ENCODE measurements at regions not wholly inside any gene's neighbourhood (a gene's known extent, or its start where the extent isn't known, plus 50 kb on each side); places are given as distances from the start of the nearest gene placed in this dataset.
"Not testable (repeated sequence)": the region's sequence is repeated elsewhere in the genome, so short reads cannot be mapped to it uniquely, and the experiment has no call there.

GRCh38 chrX:122913764-122914163 is 270.3 kb upstream of the GRIA3 start:
- DNase-seq (ENCODE audit: low read depth) = no peak

GRCh38 chrX:122914256-122914655 is 269.8 kb upstream of the GRIA3 start:
- DNase-seq (ENCODE audit: low read depth) = no peak

- no peak for DNase-seq (ENCODE audit: low read depth)
Measured at GRCh38 chrX:122934131-122934530, 249.9 kb upstream of the GRIA3 start.

DNA sequence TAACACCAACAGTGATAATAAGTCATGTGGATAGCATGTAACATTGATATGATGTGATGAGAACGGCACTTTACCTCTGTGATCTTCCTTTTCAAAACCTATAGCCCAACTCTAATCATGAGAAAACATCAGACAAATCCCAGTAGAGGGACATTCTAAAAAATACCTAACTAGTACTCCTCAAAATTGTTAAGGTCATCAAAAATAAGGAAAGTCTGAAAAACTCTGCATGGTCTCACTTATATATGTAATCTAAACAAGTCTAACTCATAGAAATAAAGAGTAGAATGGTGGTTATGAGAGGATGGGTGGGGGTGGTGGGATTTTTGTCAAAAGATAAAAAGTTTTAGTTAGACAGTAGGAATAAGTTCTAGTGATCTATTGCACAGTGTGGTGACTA is 243.9 kb upstream of the GRIA3 start:
- no peak for DNase-seq (ENCODE audit: low read depth)

GRCh38 chrX:122941806-122942205 is 242.3 kb upstream of the GRIA3 start:
- no peak for DNase-seq (ENCODE audit: low read depth)

DNA sequence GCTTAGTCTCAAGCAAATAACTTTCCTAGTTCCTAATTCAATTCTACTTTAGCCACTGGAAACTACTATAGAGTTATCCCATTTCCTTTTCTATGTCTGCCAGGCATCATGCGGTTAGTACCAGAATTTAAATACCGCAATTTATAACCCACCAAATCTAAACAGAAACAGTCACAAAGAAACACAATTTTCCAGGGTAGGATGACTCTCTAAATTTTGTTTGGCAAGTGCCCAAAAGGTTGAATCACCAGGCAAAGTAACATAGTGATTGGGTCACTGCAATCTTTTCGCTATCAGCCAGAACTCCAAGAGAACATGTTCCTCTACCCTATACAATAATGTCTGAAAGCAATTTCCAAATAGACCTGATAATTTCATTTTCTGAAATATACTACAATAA is 240.2 kb upstream of the GRIA3 start:
- DNase-seq (ENCODE audit: low read depth) = no peak

DNA sequence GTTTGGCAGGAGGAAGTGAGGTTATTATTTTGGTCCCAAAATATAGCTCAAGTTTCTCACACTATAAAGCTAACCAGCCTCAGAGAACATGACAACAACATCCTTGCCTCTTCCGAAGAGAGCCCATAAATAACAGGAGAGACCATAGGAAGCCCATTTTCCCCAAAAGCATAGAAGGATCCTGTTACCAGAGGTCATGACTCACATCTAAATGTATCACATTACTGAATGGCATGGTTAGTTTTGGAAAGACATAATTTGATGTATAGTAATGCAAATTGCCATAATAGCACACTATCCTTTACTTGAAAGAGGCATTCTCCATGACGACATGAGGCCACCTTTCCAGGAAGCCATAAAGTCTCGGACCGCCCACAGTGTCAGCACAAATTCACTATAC is 238.8 kb upstream of the GRIA3 start:
- DNase-seq (ENCODE audit: low read depth) = no peak

DNA sequence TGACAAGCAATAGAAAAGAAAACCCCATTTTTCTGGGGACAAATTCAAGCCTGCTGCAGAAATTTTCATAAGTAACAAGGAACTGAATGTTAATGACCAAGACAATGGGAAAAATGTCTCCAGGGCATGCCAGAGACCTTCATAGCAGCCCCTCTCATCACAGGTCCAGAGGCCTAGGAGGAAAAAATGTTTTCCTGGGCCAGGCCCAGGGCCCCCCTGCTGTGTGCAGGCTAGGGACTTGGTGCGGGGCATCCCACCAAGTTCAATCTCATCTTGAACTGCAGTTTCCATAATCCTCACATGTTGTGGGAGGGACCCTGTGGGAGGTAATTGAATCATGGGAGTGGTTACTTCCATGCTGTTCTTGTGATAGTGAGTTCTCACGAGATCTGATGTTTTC is 211.5 kb upstream of the GRIA3 start:
- DNase-seq (ENCODE audit: low read depth) = no peak

DNA sequence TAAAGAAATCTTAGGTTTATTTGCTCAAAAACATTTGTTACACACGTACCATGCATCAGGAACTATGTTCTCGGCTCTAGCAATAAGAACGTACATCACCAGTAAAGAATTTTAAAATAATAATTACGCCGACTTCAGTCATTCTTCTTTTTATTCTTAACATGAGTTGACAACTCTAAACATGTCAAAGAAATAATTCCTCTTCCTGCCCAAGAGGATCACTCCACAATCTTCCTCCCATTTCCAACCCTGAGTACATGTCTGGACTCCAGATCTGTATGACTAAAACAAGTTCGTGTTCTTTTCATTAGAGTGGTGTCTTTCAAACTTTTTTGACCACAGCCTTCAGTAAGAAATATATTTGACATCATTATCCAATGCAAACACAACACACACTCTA is 201.6 kb upstream of the GRIA3 start:
- no peak for DNase-seq (ENCODE audit: low read depth)

DNA sequence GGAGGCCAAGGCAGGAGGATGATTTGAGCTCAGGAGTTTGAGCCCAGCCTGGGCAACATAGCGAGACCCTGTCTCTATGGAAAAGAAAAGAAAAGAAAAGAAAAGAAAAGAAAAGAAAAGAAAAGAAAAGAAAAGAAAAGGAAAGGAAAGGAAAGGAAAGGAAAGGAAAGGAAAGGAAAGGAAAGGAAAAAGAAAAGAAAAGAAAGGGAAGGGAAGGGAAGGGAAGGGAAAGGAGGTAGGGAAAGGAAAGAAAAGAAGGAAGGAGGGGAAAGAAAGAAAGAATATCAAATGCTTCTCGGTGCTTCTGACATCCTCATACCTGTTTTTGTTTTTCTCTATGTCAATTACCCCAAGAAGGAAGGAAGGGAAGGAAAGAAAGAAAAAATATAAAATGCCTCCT is 181.2 kb upstream of the GRIA3 start:
- DNase-seq (ENCODE audit: low read depth) = not testable (repeated sequence)

- DNase-seq (ENCODE audit: low read depth) = no peak
Measured at GRCh38 chrX:123013141-123013540, 170.9 kb upstream of the GRIA3 start.

DNA sequence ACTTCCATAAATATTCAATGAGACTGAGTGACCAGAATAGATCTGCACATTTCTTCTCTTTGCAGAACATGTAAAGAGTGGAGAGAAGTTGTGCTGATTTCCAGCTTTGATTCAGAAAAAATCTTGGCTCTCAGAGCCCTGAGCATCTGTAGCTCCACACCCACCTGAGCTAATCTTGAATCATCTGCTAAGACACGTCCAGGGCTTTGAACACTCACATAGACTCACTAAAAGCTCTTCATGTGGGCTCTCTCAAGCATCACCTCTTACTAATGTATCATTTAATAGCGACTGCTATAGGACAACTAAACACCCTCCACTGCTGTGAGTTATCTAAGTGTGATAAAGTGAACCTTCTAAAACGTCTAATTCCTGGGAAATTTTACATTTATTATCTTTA is 147.7 kb upstream of the GRIA3 start:
- DNase-seq (ENCODE audit: low read depth) = no peak

GRCh38 chrX:123049071-123049625 is 134.9 kb upstream of the GRIA3 start:
- DNase-seq (ENCODE audit: low read depth) = no peak

GRCh38 chrX:123060986-123061385 is 123.1 kb upstream of the GRIA3 start:
- DNase-seq (ENCODE audit: low read depth) = no peak

- DNase-seq (ENCODE audit: low read depth) = no peak
Measured at GRCh38 chrX:123064053-123064452, 120.0 kb upstream of the GRIA3 start.

DNA sequence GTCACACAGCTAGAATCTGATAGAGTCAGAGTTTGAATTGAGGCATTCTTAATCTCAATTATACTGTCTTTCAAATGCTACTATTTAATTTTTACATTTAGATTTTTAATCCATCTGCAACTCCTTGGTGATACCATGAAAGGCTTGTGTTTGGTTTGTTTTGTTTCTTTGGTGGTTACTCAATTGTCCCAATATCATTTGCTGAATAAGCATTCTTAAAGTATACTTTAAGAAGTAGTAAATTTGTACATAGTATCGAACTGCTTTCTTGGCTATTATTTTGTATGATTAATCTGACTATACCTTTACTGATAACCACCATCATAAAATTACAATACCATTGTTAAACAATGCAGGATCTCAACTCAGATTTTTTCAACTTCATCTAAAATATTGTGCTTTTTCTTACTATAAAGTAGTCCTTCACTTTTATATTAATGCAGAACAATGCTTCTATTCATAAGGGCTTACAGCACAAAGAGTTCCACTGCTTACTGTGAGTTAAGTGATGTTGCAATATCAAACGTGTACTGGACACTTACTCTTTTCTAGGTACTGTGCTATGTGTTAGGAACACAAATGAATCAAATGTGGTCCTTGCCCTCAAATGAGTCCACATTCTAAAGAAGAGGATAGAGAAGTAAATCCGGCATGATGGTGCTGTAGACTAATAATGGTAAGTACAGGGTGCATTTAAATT is 111.2 kb upstream of the GRIA3 start:
- DNase-seq (ENCODE audit: low read depth) = no peak

DNA sequence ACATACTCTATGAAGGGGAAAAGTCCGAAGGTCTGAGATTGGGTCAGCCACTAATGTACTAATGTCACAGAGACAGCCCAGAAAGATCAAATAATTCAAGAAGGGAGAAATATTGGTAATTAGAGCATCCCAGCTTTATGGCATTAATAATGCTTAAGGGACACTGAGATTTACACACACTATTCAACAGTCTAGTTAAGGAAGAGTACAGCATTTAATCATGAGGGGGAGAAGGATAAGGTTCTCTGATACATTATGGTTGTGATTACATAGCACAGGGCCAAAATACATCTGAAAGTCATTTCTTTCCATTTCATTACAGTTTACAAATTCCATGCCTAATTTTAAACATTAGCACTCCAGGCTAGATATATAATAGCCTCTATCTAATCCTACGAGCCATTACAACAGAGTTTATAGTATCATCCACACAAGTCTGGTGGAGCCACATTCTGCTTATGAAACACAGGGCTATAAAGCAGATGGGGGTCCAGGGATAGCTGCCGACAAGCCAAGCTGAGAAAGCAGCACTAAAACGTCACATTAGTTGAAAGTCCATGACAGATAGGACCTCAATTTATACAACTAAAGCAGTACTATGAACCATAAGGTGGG is 108.0 kb upstream of the GRIA3 start:
- no peak for DNase-seq (ENCODE audit: low read depth)

DNA sequence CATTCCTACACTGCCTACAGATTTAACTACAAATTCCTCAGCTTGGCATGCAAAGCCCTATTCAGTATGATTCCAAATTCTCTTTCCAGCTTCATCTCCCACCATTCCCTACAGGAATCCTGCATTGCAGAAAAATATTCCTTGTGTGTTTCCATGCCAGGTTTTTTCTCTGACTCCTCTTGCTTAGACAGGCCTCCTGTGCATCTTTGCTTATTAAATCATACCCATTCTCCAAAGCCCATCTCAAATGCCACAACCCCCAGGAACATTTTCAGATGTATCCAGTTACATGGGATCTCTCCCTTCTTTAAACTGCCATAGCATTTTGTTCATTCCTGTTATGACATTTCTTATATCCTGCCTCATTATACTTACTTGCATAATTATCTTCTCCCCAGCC is 106.4 kb upstream of the GRIA3 start:
- no peak for DNase-seq (ENCODE audit: low read depth)

GRCh38 chrX:123080065-123080464 is 104.0 kb upstream of the GRIA3 start:
- DNase-seq (ENCODE audit: low read depth) = no peak

GRCh38 chrX:123081776-123082175 is 102.3 kb upstream of the GRIA3 start:
- no peak for DNase-seq (ENCODE audit: low read depth)

DNA sequence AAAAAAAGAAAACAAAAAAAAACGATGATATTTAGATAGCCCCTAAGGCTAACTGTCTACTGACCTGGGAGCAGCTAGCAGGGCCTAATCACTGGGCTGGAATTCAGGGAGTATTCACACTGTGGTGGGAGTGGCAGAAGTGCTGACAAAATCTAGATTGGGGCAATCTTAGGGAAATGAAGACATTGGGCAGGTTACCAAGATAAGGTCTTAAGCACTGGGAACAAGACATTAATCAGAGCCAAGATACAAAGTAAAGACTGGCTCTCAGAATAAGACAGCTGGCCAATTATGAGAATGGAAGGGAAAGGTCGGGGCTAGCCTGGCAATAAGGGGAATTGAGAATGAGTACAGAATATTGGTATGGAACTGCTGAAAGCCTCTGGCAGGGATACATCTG is 100.2 kb upstream of the GRIA3 start:
- no peak for DNase-seq (ENCODE audit: low read depth)

- DNase-seq (ENCODE audit: low read depth) = no peak
Measured at GRCh38 chrX:123084797-123085196, 99.3 kb upstream of the GRIA3 start.

DNA sequence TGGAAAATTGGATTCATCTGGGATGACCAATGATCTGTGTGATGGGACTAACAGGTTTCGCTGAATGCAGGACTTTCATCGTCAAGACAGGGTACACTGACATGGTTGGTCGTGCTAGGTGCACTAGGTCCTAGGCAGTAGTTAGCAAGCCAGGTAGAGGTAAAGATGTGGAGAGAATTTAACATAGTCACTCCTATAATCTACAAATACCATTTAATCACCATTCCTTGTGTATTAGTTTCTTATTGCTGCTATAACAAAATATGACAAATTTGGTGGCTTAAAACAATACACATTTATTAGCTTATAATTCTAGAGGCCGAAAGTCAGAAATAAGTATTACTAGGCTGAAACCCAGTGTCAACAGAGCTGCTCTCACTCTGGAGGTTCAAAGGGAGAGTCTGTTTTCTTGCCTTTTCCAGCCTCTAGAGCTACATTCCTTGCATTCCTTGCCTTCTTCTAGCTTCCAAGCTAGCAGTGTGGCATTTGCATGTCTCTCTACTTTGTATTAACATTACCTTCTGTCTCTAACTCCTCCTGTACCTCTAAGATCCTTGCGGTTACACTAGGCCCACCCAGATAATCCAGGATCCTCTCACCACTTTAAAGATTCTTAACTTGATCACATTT is 98.7 kb upstream of the GRIA3 start:
- DNase-seq (ENCODE audit: low read depth) = no peak
